ENCODE measurements at regions not wholly inside any gene's neighbourhood (a gene's known extent, or its start where the extent isn't known, plus 50 kb on each side); places are given as distances from the start of the nearest gene placed in this dataset.
"Not testable (repeated sequence)": the region's sequence is repeated elsewhere in the genome, so short reads cannot be mapped to it uniquely, and the experiment has no call there.

DNA sequence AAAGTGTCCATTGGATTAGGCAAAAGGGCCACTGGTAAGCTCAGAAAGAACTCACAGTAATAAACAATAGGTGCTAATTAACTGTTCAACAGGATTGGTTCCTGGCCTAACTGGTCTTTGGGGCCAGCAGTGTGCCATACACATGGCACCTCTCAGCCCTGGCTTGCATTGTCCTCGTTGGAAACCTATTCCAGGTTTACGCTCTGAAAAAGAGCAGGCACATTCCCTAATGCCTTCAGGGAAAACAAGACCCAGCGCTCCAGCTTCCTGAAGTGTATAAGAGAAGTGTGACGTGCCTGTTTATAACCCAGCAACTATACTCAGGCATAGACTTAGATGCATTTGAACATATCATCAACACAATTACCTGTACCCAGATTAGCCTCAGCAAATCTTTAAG is 51.9 kb upstream of the RBM47 start:
- peak overlapping the region; percentile 61 for H3K27ac ChIP-seq

DNA sequence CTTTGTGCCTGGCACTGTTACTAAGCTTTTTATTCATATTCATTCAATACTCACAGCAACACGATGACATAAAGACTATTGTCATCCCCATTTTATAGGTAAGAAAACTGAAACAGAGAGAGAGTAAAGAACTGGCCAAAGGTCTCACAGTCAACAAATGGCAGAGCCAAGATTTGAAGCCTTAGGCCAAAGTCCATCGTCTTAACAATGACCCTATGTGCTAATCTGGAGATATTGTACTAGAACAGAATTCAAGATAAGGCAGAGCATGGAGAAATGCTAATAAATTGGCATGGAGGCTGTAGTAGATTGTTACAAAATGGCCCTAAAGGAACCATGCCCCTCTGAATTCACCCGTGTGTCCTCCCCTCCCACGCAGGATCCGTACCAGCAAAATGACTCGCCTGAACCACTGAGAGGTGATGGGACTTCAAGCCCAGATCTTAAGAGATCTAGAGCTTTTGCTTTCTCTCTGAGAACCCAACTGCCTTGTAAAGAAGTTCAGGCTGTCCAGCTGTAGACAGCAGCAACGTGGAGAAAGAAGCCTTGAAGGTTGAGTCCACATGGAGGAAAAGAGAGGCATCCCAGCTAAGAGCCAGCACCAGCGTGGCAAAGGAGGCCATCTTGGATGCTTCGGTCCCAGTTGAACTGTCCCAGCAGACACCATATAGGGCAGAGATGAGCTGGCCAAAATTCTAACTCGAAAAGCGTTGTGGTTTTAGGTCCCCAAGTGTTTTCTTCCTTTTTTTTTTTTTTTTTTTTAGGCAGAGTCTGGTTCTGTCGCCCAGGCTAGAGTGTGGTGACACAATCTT is 52.8 kb upstream of the RBM47 start:
- no peak for TF ChIP-seq ZFX (IDR thresholded peaks at IDR 0.05; ENCODE audit: borderline replicate concordance)
- TF ChIP-seq, protein P1, sequence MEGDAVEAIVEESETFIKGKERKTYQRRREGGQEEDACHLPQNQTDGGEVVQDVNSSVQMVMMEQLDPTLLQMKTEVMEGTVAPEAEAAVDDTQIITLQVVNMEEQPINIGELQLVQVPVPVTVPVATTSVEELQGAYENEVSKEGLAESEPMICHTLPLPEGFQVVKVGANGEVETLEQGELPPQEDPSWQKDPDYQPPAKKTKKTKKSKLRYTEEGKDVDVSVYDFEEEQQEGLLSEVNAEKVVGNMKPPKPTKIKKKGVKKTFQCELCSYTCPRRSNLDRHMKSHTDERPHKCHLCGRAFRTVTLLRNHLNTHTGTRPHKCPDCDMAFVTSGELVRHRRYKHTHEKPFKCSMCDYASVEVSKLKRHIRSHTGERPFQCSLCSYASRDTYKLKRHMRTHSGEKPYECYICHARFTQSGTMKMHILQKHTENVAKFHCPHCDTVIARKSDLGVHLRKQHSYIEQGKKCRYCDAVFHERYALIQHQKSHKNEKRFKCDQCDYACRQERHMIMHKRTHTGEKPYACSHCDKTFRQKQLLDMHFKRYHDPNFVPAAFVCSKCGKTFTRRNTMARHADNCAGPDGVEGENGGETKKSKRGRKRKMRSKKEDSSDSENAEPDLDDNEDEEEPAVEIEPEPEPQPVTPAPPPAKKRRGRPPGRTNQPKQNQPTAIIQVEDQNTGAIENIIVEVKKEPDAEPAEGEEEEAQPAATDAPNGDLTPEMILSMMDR (IDR thresholded peaks at IDR 0.05) = no peak
- peak overlapping the region; percentile 61 for H3K27ac ChIP-seq

More for the DNA sequence above, 51.9 kb upstream of the RBM47 start:
- TF ChIP-seq, protein P1 (IDR thresholded peaks at IDR 0.05) = no peak
- no peak for TF ChIP-seq ZFX (IDR thresholded peaks at IDR 0.05; ENCODE audit: borderline replicate concordance)

DNA sequence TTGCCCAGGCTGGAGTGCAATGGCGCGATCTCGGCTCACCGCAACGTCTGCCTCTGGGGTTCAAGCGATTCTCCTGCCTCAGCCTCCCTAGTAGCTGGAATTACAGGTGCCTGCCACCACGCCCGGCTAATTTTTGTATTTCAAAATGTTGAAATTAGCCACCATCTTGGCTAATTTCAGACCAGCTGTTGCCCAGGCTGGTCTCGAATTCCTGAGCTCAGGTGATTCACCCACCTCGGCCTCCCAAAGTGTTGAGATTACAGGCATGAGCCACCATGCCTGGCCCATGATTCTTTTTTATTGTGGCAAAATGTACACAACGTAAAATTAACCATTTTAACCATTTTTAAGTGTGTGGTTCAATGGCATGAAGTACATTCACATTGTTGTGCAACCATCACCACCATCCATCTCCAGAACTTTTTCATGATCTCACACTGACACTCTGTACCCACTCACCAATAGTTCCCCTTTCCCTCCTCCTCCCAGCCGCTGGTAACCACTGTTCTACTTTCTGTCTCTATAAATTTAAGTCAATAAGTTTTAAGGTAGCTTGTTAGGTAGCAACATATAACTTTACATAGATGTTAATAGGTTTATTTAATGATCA is 54.0 kb upstream of the RBM47 start:
- not testable (repeated sequence) for H3K27ac ChIP-seq

DNA sequence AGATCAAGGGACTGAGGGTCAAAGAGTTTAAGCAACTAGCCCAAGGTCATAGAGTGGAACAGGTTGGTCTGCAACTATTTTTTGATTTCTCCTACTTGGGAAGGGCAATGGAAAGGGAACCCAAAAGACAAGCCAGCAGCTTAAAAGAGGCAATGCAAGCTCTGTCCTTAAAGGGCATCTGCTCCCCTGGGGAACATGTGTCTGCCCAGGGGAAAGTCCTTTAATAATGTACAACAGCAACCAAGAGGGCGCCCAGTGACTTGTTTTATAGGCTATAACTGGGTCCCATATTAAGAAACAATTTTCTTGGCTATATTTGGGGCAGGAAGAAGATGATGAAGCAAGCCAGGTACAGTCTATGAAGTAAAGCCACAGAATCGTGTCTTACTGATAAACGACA is 54.7 kb upstream of the RBM47 start:
- no peak overlapping the region for H3K27ac ChIP-seq

DNA sequence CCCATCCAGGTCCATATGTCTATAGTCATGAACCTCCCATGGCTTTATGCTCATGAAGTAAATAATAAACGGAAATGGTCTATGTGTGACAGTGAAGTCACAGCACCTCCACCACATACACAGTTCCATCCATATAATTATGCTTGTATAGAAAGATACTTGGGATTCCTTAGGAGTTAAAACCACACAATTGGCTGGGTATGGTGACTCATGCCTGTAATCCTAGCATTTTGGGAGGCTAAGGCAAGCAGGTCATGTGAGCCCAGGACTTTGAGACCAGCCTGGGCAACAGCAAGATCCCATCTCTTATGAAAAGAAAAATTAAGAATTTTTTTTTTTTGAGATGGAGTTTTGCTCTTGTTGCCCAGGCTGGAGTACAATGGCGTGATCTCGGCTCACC is 55.6 kb upstream of the RBM47 start:
- TF ChIP-seq, protein P1 (IDR thresholded peaks at IDR 0.05) = no peak
- TF ChIP-seq ZFX (IDR thresholded peaks at IDR 0.05; ENCODE audit: borderline replicate concordance) = no peak
- H3K27ac ChIP-seq = no peak overlapping the region

More for the DNA sequence above, 54.7 kb upstream of the RBM47 start:
- TF ChIP-seq, protein P1 (IDR thresholded peaks at IDR 0.05) = no peak
- no peak for TF ChIP-seq ZFX (IDR thresholded peaks at IDR 0.05; ENCODE audit: borderline replicate concordance)

DNA sequence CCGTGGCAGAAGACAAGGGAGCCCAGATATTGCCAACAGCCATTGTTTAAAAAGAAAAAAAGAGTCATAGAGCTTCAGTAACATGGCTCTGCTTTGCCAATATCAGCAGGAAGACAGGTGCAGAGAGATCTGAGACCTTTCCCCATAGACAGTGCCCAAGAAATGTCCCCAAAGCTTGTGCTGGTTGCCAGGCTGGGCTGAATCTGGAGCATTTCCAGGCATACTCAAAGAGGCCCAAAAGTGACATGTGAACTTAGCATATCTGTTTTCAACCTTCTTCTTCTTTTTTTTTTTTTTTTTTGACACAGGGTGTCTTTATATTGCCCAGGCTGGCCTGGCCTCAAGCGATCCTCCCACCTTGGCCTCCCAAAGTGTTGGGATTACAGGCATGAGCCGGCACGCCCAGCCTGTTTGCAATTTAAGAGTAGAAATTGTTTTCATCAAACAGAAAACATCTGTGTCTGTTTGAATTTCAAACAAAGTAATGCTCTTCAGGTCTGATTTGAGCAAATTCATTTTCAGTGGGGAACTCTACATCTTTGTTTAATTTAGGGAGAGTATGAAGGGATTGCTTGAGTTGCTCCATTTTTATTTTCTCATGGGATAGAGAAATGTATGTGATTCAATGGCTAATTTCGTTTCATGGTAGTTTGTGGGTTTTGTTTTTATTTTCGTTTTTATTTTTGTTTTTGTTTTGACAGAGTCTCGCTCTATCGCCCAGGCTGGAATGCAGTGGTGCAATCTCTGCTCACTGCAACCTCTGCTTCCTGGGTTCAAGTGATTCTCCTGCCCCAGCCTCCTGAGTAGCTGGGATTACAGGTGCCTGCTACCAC is 56.6 kb upstream of the RBM47 start:
- no peak overlapping the region for H3K27ac ChIP-seq
- TF ChIP-seq, protein P1 (IDR thresholded peaks at IDR 0.05) = no peak
- TF ChIP-seq ZFX (IDR thresholded peaks at IDR 0.05; ENCODE audit: borderline replicate concordance) = no peak

DNA sequence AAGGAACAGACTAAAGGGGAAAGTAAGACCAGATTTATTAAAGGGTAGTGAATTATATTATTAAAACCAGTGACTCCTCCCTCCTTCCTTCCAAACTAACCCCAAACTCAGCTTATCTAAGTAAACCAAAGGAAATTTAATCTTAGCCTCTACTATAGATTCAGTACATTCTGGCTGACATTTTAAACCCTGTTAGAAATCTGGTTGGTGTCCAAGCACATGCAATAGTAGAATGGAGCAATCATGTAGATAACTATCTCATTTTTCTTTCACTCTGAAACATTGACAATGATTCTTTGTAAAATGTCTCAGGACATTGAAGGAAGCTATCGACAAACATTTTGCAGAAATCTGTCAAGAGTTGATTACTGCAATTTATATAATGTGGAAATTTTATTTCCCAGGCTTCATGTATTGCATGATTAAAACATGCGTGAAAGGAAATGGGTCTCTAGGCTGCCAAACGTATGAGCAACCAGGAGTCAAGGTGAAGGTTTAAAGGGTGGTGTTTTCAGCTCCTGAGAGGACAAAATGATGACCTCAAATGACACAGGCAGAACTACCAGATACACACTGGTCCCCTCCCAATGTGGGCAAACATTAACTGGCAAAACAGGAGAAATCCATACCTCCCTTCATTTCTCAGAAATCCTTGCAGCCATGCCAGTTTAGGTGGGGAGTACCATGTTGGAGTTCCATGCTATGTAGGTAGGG is 58.2 kb upstream of the RBM47 start:
- TF ChIP-seq, protein P1 (IDR thresholded peaks at IDR 0.05) = no peak
- TF ChIP-seq ZFX (IDR thresholded peaks at IDR 0.05; ENCODE audit: borderline replicate concordance) = no peak
- no peak overlapping the region for H3K27ac ChIP-seq

All from 22Rv1 (cell line).